ENCODE measurements at regions not wholly inside any gene's neighbourhood (a gene's known extent, or its start where the extent isn't known, plus 50 kb on each side); places are given as distances from the start of the nearest gene placed in this dataset.

GRCh38 chr5:73339051-73339575 is 109.5 kb downstream of the FOXD1 start:
- no peak for DNase-seq (ENCODE audit: low read depth)

GRCh38 chr5:73338256-73339050 is 110.1 kb downstream of the FOXD1 start:
- DNase-seq (ENCODE audit: low read depth): peak; percentile 88

- no peak for DNase-seq (ENCODE audit: low read depth)
These were observed 110.9 kb downstream of the FOXD1 start for GRCh38 chr5:73337586-73338255.

GRCh38 chr5:73336366-73336765 is 112.2 kb downstream of the FOXD1 start:
- peak; percentile 22 for DNase-seq (ENCODE audit: low read depth)

GRCh38 chr5:73333944-73334703 is 114.5 kb downstream of the FOXD1 start:
- DNase-seq (ENCODE audit: low read depth): no peak

- DNase-seq (ENCODE audit: low read depth): no peak
These were observed 118.0 kb downstream of the FOXD1 start for GRCh38 chr5:73330613-73331012.

- DNase-seq (ENCODE audit: low read depth): no peak
These were observed 119.9 kb downstream of the FOXD1 start for GRCh38 chr5:73328640-73329039.

- peak; percentile 73 for DNase-seq (ENCODE audit: low read depth)
These were observed 120.6 kb downstream of the FOXD1 start for GRCh38 chr5:73327908-73328455.

GRCh38 chr5:73325546-73325945 is 123.0 kb downstream of the FOXD1 start:
- no peak for DNase-seq (ENCODE audit: low read depth)

GRCh38 chr5:73323466-73323865 is 125.1 kb downstream of the FOXD1 start:
- DNase-seq (ENCODE audit: low read depth): no peak

GRCh38 chr5:73322437-73323076 is 126.0 kb downstream of the FOXD1 start:
- no peak for DNase-seq (ENCODE audit: low read depth)

- DNase-seq (ENCODE audit: low read depth): peak; percentile 91
These were observed 126.7 kb downstream of the FOXD1 start for GRCh38 chr5:73321757-73322436.

GRCh38 chr5:73319036-73319435 is 129.5 kb downstream of the FOXD1 start:
- no peak for DNase-seq (ENCODE audit: low read depth)

GRCh38 chr5:73318308-73318719 is 130.3 kb downstream of the FOXD1 start:
- peak; percentile 59 for DNase-seq (ENCODE audit: low read depth)

GRCh38 chr5:73317523-73317922 is 131.1 kb downstream of the FOXD1 start:
- no peak for DNase-seq (ENCODE audit: low read depth)

GRCh38 chr5:73314395-73315257 is 134.0 kb downstream of the FOXD1 start:
- no peak for DNase-seq (ENCODE audit: low read depth)

GRCh38 chr5:73312872-73313510 is 135.6 kb downstream of the FOXD1 start:
- DNase-seq (ENCODE audit: low read depth): peak; percentile 36

GRCh38 chr5:73312146-73312871 is 136.3 kb downstream of the FOXD1 start:
- peak; percentile 92 for DNase-seq (ENCODE audit: low read depth)
